ENCODE measurements at regions not wholly inside any gene's neighbourhood (a gene's known extent, or its start where the extent isn't known, plus 50 kb on each side); places are given as distances from the start of the nearest gene placed in this dataset.

DNA sequence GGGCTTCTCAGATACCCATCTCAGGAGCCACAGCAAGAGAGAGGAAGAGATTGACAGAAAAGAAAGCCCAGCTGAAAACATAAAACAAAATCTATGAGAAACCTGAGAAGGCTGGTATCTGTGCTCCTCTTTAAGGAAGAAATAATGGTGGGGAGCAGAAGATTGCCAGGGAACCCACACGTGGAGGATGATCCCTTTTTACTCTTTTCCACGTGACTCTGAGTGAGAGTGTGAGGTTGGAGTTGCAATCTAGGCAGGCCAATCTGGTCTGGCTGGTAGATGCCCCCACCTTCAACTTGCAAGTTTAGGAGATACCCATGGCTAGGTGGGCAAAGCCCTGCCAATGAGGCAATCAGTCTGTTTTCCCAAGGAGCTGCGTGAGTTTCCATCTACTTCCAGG lies 202.3 kb downstream of the TENT4A start:
- no peak for DNase-seq (ENCODE audit: low spot score)

DNA sequence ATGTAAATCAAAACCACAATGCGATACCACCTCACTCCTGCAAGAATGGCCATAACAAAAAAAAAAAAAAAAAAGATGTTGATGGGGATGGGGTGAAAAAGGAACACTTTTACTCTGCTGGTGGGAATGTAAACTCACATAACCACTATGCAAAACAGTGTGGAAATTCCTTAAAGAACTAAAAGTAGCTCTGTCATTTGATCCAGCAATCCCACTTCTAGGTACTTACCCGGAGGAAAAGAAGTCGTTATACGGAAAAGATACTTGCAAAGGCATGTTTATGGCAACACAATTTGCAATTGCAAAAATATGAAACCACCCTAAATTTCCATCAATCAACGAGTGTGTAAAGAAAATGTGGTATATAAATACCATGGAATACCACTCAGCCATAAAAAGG lies 205.0 kb downstream of the TENT4A start:
- DNase-seq (ENCODE audit: low spot score) = no peak

DNA sequence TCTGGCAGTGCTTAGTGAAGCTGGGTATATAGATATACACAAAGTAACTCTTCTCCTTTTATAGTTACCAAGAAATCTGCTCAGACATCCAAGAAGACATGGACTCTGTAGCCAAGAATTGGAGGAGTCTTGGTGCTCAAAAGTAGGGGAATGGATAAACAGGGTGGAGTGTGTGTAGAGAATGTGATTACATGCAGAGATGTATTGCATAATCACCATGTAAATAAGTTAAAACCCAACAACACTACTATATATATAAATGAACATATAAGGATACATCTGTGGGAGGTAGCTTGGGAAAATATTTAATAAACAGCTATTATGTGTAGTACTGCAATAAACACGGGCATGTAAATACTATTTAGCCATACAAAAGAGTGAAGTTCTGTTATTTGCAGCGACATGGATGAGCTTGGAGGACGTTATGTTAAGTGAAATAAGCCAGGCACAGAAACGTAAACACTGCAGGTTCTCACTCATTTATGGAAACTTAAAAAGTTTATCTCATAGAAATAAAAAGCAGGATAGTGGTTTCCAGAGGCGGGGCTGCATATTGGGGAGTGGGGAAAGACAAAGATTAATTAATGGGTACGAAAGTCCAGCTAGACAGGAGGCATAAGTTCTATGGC lies 207.5 kb downstream of the TENT4A start:
- DNase-seq (ENCODE audit: low spot score) = no peak

DNA sequence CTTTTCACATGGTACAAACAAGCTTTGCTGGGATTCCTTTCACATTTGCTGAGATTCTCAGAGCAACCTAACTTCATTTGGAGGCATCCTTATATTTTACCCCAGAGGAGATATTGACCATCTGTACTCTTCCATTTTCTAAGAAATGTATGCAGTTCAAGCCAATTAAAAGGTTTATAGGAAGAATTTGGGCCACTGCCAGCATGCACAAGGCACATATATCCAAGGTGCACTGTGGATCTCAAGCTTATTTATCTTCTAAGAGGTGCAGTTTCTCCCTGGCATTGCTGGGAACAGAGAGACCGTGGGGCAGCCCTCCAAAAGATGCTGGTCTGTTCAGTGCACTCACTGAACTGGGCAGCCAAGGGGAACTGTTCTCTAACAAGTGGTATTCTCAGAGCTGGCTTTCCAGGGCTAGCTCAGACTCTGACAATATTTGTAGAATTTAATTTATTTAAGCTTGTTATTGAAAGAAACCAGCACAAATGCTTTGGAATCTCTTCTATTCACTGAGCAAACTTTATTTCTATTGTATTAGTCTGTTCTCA lies 213.3 kb downstream of the TENT4A start:
- no peak for DNase-seq (ENCODE audit: low spot score)

DNA sequence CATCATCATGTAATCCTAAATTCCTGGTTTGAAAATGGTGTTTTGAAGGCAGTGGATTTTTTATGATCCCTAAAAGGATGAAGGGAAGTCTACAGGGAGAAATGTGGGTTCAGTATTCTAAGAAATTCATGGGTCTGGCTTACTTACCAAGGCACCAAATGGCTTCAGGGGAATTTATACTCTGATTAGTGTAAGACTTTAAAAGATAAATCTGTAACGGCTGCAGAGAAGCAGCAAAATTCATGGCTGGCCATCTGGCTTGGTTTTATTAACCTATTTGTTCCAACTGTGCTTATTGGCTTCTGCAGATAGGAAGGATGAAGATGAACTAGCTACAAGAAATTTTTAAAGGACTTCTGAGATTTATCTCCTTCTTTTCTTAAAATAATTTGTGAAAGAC lies 222.8 kb downstream of the TENT4A start:
- peak; percentile 38 for DNase-seq (ENCODE audit: low spot score)

DNA sequence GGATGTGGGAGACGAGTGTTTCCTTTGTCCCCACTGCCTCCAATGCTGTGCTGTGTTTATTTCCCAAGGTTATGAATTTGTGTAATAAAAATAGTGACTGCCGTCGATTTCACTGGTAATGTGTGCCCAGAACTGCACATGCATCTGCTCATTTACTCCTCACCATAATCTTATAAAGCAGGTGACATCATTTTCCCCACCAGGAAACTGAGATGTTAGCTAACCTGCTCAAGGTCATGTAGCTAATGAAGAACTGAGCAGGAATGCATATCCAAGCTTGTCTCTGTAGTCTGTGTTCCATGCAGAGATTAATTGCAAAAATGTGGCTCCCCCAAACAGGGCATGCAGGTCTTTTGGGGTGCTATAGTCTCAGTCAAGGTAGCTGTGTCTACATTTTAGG lies 224.4 kb downstream of the TENT4A start:
- DNase-seq (ENCODE audit: low spot score) = no peak

DNA sequence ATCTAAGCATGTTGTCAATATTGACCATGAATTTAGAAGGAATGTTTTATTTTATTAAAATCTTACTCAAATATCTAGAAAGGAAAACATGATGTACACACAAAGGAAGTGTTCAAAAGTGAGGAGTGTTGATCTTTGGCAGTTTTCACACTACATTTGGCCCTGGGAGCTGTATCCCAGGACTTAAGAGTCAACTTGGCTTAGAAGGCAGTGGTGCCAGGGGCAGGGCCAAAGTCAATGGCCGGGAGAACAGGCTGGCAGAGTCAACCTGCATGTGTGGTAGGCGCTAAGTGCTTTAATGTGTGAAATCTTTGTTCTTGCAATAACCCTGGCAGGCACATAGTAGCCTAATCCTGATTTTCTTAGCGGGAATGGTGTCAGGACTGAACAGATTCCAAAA lies 228.4 kb downstream of the TENT4A start:
- DNase-seq (ENCODE audit: low spot score) = no peak

DNA sequence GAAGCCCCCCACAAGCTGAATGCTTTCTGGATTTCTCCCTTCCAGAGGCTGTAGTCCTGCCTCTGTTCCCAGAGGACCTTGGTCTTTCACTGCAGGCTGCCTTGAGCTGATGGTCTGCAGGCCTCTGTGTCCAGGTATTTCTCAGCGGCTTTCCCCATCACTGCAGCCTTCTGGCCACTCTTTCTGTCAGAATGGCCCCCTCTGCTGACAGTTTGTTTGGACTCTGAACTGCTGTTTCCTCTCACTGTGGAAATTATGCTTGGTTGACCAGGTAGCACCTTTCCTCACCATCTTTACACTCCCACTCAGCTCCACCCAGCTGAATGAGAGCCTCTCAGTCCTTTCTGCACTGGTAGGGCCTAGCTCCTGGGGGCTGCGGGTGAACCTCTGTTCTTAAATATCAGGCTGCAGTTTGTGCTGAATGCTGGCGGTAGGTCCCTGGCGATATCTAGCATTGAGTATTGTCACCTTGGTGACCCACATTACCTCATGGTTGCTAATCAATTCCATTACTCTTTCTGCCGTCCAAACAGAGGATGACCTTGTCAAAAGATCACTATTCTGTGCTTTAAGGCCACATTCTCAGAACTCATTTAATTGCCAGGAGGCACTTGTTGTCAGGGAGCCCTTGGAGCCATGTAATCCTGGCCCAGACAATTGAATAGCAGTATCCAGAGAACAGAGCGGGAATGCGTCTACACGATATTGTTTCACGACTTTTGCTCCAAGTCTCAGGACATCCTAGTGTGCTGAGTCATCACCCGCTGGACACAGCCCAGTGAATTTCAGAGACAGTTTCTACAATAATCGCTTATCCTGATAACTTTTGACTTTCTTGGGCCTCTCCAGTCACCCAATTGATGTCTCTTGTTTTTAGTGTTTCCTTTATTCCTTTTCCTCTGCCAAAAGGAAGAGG lies 230.2 kb downstream of the TENT4A start:
- DNase-seq (ENCODE audit: low spot score) = no peak

DNA sequence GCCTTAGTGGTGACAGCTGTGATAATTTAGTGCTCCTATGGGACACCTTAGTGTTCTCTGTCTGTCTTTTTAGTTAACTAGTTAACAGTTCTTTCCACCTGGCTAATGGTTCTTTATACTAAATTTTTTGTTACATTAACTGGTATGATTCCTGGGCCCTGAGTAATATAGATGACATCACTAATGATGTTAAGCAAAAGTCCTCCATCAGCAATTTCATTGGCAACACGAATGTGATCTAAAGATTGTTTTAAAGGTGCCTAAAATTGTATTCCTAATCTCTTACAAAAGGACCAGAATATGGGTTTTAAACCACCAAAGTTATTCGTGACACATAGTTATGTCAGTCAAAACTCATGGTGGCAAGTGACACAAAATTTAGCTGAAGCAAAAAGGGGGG lies 235.3 kb downstream of the TENT4A start:
- DNase-seq (ENCODE audit: low spot score) = no peak

DNA sequence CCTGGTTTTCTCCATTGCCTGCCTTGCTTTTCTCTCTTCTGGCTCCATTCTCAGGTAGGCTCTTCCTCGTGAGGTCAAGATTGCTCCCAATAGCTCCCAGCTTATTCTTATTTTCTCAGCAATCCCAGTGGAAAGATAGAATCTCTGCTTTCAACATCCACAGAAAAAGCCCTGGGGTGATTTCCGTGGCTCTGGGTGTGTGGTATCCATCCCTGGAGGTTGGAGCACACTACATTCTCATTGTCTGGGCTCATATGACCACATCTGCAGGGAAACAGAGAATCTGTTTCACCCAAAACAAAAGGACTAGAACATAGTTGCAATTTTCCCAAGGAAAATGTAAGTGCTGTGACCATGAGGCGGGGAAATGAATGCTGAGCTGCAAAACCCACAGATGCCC lies 236.0 kb downstream of the TENT4A start:
- DNase-seq (ENCODE audit: low spot score) = no peak

DNA sequence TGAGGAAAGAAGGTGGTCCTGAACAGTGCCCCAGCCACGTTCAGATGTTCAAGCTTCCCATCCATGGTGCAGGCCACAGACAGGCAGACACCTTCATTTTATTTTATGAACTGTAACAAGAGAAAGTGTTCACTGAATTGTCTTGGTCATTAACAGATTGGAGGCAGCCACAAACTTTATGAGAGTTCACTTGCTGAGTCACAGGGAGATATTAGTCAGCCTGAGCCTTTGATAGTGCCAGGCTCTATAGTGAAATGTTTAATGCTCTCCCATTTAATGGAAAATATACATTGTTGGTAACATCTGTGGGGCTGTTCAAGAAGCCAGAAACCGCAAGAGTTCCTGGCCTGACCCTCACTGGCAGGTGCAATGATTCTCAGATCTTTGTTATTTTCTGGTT lies 237.0 kb downstream of the TENT4A start:
- DNase-seq (ENCODE audit: low spot score) = no peak

DNA sequence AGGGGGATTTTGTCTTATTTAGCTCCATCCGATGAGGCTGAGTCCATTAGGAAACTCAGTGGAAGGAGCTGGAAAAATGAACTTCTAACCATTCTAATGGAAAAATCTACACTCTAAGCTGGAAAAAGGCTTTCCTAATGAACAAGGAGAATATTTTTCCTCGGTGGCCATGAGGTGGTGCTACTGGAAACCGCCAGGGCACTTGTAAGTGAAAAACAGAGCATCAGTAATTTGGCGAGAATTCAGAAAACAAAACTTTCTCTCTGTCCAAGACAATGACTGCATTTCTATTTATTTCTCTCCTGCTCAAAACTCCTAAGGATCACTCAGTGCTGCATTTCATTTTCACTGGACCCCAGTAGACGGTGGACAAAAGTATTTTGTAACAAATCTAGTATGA lies 237.6 kb downstream of the TENT4A start:
- DNase-seq (ENCODE audit: low spot score) = peak; percentile 6

DNA sequence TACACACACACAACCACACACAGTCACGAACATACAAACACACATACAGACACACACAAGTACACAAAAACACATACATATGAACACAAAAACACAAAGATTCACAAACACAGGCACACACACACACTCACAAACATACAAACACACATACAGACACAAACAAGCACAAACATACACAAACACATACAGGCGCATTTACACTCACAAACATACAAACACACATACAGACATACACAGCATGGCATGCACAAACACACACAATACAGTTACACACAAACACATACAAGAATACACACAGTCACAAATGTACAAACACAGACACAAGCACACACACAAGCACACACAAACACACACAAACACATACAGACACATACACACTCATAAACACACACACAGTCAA lies 247.9 kb downstream of the TENT4A start:
- no peak for DNase-seq (ENCODE audit: low spot score)

DNA sequence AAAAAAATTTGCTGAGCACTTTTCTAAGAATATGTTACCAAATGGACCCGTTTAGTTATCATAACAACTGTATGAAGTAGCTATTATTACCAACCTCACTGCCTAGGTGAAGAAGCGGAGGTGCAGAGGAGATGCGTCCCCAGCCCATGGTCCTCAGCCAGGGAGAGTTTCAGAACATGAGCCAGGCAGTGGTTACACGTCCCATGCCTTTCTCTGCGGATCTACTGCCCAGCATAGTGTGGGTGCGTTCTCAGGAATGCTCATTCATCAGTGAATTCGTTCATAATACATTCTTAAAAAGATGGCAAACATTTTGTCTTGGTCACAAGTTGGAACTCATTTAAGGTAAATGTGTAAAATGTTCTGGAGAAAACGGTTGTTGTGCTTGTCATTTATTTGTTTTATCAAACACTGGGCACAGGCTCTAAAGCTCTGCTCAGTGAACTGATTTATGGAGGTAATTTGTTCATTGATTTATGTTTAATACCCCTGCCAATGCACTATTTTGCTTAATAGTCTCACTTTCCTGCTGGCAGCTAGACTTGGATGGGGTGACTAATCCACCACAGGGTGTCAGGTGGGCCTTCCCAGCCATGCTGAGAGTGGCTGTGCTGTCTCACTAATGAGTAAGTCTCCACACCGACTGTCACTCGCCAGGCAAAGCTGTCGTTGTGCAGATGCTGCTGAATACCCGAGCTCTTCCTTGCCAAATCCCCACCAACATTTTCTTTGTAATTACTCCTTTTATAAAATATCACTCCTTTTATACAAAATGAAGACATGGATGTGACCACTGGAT lies 248.8 kb downstream of the TENT4A start:
- no peak for DNase-seq (ENCODE audit: low spot score)

DNA sequence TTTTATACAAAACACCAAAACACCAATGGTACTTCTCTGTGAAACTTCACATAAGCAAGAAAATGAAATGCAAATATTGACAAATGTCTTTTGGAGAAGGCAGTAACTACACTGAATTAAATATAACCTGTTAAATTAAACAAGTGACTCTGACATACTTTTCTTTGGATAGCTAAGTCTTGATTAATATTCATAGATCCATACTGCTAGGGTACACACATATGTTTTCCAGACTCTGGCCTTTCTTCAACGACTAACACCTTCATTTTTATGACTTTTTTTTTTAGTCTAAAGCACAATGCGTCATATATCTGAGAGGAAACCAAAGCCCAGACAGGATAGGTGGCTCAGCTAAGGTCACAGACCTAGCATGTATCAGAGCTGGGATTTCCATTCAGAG lies 263.7 kb downstream of the TENT4A start:
- no peak for DNase-seq (ENCODE audit: low spot score)

DNA sequence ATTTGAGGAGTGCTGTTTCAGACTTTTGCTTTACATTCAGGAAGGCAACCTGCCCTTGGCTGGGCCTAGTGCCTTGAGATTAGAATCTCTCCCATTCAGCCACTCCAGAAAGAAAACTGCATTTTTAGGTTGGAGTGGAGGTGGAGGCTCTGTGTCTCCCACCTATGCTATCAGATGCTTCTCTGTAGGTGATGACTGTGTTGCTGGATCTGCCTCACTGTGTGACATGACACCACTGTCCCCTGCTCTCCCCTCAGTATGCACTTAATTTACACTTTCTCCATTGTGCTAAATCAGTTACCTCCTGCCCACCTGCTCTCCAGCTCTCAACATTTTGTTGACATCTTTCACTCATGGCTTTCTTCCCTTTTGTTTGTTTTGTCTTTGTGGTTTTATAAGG lies 265.8 kb downstream of the TENT4A start:
- no peak for DNase-seq (ENCODE audit: low spot score)

DNA sequence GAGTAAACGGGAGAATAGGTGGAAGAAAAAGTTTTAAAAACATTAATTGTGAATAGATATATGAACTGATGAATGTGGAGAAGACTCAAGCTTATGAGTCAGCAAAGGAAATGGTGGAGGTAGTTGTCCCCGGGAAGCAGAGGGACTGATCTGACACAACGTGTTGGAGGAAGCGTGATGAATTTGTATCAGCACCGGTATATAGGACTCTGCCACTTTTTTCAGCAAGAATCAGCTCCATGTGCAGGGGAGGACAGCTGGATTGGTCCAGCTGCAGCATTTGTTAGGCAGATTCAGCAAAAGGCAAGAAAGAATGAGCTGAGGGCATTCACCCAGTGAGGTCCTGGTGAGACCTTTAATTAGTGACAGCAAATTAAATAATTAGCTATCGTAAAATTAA lies 276.0 kb downstream of the TENT4A start:
- DNase-seq (ENCODE audit: low spot score) = no peak

DNA sequence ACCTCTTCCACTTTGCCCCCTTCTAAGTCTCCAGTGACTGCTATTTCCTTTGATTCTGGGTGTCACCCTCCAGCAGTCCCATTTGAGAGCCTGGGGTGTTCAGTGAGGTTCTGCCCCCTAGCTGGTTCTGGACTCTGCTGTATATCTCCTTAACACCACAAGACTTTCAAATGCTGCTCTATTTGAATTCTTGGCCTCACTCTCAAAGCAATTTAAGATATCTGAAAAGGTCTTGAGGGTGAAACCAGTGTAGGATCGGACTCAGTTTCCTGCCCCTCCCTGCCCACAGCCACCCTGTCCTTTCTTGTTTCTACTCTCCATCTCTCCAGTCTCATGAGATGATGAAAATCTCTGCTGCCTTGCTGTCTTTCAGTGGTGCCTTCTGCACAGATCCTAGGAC lies 280.9 kb downstream of the TENT4A start:
- no peak for DNase-seq (ENCODE audit: low spot score)

DNA sequence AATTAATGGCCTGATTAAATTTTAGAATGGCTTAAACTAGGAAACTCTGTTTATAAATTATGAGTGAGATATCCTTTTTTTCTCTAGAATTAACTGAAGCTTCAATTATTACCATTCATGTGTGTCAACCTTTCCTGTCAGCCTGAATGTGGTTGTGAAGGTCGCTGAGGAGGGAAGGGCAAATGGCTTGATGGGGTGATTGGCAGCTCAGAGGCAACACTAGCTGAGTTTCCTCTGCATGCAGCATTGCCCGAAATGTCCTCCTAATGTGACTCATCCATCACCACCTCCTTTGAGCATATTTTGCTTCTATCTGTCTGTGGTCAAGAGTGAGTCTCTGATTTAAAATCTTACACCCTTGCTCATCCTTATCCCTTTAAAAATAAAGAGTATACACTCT lies 281.9 kb downstream of the TENT4A start:
- no peak for DNase-seq (ENCODE audit: low spot score)

DNA sequence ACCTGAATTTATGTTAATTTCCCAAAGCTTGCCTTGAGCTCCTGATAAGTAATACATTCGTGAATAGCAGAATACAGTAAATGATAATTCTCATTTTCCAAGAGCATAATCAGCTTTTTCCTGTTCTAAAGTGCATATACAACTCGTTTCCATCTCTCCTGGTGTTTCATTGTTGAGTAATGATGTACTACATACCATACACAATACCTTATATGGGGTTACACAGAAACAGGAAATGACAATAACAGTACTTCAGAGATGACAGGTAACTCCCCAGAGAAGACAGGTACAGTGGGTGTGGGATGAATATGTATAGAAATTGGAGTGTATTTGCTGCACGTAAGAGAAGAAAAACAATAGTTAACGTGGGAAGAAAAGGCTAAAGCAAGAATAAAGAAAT lies 287.1 kb downstream of the TENT4A start:
- DNase-seq (ENCODE audit: low spot score) = no peak

DNA sequence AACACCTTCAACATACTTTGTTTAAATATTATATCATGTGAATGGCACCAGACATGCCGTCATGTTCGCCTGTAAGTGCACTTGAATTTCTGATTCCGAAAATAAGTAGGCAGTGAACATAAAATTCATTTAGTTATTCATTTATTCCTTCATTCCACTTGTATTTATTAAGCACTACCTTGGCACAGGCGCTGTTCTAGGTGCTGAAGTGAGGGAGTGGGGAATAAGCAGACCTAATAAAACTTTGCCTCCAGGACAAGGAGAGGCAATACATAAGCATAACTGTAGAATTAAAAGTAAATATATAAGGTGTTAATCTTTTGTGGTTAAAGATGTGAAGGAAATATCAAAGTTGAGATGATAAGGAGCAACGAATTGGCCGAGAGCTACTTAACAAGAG lies 297.4 kb downstream of the TENT4A start:
- DNase-seq (ENCODE audit: low spot score) = no peak

DNA sequence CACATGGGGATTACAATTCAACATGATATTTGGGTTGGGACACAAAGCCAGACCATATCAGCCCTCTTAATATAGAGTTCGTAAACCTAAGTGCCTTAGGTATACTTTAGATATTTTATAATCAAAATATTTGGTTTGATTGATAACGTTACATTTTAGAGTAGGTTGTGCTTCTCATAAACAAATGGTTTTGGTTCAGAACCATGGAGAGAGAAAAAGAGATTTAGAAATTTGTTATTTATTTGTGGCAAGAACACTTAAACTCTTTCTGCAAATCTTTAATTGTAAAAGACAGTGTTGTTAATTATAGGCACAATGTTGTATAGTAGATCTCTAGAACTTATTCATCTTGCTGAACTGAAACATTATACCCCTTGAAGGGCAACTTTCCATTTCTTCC lies 298.8 kb downstream of the TENT4A start:
- DNase-seq (ENCODE audit: low spot score) = no peak

DNA sequence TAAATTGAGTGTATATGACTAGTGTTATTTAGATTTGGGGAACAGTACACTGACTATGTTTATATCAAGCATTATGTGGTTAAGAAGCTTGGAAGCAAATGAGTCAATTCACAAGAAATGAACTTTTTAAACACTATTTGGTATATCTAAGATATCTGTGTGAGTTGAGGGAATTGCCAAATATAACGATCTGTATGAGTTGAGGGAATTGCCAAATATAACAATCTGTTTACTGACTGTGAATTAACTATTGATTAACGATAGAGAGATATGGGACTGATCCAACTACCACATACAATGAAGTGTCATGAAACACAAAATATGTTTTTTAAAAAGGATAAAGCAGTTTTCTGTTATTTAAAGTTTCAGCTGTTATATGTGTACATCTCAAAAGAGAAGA lies 301.4 kb downstream of the TENT4A start:
- DNase-seq (ENCODE audit: low spot score) = no peak
